Forelimb muscle (tissue), 1 donor: ENCODE measurements at regions not wholly inside any gene's neighbourhood (a gene's known extent, or its start where the extent isn't known, plus 50 kb on each side); places are given as distances from the start of the nearest gene placed in this dataset.
"Not testable (repeated sequence)": the region's sequence is repeated elsewhere in the genome, so short reads cannot be mapped to it uniquely, and the experiment has no call there.

Experiments
- DNase-seq: peaks from one replicate; pipeline ENCODE4 v3.0.0-alpha.2; 2013; ENCODE audit warnings: low read depth

DNA sequence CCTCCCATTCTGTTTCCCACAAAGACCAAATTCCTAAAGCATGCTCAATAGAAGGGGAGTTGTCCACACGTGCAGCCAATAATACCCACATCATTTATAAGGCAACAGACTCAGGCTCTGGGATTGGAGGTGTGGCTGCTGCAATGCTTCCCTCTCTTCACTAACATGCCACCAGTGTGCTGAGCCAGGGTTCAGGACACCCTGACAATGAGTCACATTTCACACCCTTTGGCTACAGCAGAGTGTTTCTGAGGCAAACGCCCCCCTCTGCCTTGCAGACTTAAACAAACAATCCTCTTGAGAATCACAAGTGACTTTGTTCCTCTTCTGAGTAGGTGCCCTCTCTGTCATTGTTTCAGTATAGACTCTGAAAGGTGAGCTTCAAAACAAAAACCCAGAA is 189.3 kb upstream of the TLE4 start:
- DNase-seq: no peak

DNA sequence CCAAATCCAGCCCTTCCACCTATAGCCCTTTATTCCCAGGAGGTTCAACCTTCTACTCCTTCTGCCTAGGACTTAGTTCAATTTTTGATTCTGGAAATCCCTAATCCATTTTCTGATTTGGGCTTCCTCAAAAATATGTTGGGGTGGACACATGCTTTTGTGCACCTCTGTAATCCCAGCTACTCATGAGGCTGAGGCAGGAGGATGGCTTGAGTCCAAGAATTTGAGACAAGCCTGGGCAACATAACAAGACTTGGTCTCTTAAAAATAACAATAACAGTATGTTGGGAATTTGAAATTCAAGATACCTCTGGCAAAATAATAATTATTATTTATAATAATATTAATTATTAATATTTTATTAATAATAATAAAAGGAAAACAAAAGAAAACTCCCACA is 188.7 kb upstream of the TLE4 start:
- DNase-seq: no peak

DNA sequence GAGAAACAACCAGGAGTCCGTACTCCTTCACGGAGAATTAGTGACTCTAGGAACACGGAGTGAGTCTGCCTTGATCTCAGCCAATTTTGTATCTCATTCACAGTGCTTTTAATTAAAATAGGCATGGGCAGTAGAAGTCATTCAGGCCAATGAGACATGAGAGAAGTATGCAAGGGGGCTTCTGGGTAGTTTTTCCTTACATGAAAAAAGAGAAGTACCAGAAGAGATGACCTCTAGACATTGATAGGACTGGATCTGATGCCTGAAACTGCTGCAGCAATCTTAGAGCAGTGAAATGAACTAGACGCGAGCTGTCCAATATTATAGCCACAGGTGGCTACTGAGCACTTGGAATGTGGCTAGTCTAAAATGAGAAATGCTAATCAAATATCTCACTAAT is 187.7 kb upstream of the TLE4 start:
- DNase-seq: no peak

DNA sequence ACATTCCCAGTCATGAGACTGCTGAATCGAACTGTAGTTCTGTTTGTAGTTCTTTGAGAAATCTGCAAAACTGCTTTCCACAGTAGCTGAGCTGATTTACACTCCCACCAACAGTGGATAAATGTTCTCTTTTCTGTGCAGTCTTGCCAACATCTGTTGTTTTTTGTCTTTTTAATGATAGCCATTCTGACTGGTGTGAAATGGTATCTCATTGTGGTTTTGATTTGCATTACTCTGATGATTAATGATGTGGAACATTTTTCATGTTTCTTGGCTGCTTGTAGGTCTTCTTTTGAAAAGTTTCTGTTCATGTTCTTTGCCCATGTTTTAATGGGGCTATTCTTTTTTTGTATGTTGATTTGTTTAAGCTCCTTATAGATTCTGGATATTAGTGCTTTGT is 187.3 kb upstream of the TLE4 start:
- no peak for DNase-seq

DNA sequence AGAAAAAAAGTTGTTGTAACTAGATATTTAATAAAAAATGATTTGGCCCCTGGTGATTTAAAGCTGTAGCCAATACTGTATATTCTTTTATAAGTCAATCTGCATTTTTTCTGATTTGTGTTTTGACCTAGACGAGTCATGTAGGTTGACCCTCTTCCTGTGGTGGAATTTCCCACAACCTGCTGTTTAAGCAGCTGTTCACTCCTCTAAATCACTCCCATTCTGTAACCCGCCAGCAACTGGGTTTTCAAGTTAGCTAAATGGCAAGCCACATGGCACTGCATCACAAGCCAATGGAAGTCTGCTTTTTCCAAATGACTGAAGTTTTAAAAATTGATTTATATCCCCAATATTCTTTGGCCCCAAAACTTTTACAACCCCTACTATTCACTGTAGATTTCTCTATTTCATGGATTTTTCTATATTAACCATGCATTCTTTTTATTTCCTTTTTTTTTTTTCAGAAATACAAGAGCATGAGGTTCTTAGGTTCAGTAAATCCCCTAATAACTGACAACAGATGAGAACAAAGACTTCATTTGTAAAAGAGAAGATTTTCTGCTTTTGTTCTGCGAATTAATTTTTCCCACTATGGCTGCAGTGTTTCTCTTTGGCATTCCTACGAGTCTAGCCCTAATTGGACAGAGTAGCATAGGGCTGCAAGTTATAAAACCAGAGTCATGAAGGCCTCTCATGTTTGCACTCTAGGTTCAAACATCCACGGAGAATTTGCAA is 184.5 kb upstream of the TLE4 start:
- no peak for DNase-seq

DNA sequence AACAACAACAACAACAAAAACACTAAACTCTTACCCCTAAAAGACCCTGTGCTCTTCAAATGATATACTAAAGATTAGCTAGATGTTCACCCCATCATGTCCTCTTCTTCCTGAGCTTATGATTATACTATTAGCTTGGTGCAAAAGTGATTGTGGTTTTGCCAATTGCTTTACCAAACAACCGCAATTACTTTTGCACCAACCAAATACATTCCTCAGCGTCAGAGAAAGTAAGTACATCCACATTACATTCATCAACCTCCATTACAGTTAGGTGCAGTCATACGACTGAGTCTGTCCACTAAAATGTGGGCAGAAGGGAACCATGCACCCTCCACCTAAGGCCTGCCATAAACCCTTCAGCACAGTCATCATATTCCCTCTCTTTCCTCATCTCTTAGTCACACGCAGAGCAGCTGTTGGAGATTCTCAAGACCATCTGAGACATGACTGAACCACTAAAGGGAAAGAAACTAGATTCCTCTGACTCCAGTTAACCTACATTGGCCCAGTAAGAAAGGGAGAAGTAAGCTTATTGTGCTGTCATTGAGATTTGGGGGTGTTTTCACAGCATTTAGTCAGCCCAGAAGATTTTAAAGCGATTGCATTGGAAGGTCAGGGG is 181.6 kb upstream of the TLE4 start:
- no peak for DNase-seq

DNA sequence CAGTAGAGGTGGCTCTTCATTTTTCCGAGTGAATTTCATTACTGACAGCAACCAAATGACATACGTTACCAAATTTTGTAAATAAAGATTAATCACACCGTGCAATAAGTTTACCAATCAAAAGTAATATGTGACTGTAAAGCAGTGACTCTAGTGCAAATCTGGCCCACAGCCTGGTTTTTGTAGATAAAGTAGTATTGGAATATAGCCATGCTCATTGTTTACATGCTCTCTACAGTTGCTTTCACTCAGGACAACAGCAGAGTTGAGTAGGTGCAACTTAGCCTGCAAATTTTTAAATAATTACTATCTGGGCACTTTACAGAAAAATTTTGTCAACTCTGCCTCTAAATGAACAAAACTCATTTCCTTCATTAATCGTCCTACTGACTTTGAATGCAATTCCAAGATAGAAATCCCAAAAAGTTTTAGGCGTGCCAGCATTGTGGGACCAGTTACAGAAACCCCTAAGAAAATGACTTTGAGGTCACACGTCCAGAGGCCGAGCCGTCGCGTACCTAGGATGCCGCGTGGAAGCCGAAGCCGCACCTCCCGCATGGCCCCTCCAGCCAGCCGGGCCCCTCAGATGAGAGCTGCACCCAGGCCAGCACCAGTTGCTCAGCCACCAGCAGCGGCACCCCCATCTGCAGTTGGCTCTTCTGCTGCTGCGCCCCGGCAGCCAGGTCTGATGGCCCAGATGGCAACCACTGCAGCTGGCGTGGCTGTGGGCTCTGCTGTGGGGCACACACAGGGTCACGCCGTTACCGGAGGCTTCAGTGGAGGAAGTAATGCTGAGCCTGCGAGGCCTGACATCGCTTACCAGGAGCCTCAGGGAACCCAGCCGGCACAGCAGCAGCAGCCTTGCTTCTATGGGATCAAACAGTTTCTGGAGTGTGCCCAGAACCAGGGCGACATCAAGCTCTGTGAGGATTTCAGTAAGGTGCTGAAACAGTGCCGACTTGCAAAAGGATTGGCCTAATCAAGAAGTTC is 180.7 kb upstream of the TLE4 start:
- DNase-seq: no peak

DNA sequence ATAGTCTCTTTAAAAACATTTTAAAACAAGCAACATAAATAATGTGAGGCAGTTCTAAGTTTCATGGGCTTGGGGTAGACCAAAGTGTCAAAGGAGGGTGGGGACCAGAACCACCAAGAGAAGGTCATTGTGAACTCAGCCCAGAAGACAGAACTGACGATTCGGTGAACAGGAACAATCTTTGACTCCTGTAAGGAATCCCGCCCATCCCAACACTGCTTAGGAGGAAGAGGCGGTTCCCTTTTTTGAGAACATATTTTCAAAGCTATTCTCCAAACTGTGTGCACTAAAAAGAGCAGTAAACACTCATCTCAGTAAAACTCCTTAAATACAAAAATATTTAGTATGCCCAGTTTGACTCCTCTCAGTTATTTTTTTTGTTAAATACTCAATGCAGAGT is 176.5 kb upstream of the TLE4 start:
- no peak for DNase-seq

DNA sequence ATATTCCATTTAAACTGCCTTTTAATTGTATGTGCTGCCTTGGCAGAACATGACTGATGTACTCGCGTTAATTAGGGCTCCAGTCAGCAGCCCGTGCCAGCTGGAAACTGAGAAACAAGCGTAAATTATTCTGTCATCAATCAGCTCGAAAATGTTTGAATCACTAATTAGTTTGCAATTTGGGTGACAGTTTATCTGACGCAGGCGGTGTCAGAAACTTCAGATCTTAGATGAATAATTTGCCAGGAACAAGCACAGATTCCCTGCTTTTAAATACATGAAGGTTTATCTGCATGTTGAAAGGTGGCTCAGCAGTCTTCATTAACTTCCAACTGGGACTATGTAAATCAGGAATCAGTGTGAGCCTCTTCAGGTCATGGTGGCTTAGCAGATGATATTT is 176.0 kb upstream of the TLE4 start:
- no peak for DNase-seq

DNA sequence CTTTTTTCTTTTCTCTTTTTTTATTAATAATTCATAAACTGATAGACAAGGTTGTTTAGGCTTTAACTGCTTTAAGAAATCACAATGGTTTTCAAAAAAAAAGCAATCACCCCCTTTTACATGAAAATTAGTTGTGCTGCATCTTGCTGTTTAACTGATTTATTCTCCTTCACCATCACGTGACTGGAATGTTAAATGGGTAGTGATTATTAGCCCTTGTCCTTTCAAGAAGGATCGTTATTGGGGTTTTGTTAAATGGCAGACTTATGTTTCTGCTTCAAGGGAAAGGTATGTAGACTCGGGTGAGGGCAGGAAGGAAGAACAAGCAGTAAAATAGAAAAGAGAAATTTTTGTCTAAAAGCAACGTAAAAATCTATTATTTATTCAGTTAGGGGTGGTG is 175.6 kb upstream of the TLE4 start:
- DNase-seq: no peak

DNA sequence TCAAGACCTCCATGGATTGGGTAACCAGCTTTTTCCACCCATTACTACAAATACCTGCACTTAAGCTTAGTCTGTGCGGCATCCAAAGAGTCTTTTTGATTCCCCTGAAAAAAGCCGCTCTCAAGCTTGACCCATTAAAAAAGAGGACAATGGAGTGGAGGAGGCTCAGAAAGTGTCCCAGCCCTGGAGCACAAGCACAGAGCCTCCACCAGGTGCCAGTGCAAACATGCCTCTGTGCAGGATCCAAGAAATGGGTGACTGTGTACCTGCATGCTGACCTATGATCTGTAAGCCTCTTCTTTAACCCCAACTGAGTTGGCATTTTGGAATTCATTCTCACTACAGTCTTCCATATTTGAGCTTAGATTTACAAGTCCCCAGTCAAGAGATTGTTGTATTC is 168.3 kb upstream of the TLE4 start:
- DNase-seq: no peak

DNA sequence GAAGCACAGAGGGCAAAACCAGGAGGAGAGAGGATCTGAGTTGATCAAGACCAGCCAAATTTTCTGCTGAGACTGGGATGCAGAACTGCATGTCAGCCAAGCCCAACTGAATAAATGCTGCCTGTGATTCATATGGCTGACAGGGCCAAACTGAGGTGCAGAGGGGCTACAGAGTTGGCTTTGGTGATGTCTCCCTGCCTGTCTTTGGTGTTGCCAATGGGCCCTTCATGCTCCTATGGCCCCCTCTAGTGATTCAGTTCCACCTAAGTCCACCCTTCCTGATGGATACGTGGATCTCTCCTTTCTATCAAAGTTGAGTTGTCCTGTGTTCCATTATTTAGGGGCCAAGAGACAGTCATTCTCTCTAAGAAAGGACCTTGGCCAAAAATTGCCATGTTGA is 163.6 kb upstream of the TLE4 start:
- no peak for DNase-seq

DNA sequence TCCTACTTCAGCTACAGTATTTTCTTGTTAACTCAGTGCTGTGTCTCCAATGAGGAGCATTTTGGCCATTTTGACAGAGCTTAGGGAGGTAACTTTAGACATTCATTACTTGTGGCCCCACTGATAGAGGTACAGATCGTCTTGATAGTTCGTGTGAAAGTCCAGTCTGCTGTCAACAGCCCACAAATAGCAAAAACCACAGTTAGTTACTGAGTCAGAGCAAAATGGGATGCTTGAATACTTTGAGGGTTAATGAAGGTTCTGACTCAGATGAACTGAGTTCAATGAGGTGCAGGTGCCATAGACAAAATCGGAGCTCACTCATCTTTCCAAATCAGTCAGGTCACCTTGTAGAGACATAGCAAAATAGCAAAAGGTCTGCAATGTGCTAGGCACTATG is 163.1 kb upstream of the TLE4 start:
- DNase-seq: no peak

DNA sequence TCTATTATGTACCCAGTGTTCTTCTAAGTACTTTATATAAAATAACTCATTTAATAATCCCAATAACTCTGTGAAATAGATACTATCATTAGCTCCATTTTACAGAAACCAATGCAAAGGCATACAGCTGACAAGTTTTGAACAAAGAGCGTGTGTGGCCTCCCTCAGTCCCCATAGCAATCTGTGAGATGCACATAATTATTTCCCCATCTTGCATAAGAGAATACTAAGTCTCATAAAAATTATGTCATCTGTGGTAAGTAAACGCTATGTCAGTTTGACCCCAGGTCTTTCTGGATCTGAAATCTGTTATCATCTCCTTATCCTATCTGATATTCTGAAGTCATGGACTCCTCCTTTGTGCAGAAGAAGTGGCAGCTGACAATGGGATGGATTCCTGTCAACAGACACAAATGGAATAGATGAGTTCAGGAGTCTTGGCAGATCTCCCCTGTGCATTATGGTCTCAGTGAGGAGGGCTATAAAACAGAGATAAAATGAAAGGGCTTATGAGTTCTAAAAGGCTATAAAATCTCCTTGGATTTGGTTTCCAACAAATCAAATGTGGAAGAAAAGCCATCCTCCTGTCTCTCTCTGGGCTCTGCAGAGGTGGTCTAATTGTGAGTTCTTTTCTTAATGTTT is 162.5 kb upstream of the TLE4 start:
- DNase-seq: no peak

DNA sequence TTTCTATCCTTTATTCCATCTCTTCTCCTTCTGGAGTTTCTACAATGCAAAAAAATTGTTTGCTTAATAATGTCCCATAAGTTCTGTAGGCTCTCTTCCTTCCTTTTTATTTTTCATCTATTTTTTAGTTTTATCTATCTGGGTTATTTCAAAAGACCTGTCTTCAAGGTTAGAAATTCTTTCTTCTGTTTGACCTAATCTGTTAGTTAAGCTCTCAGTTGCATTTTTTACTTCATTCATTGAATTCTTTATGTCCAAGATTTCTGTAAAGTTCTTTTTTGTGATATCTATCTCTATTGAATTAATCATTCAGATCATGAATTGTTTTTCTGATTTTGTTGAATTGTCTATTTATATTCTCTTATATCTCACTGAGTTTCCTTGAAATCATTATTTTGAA is 145.9 kb upstream of the TLE4 start:
- no peak for DNase-seq

DNA sequence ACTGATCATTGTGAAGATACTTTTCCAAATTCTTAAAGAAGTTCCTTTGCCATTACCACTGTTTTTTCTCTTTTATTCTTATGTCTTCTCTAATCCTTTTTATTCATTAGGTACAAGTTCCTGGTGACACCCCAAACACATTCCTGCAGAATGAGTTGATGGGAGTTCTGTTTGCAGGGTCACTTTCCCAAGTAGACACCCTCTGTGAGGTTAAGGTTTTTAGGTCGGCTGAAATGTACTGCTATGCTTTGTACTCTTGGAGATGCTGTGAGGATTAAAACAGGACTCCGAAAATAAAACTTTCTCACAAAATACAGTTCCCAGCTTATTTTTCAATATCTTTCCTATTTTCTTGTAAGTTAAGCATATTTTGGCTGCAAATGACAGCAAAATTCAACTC is 143.3 kb upstream of the TLE4 start:
- no peak for DNase-seq

DNA sequence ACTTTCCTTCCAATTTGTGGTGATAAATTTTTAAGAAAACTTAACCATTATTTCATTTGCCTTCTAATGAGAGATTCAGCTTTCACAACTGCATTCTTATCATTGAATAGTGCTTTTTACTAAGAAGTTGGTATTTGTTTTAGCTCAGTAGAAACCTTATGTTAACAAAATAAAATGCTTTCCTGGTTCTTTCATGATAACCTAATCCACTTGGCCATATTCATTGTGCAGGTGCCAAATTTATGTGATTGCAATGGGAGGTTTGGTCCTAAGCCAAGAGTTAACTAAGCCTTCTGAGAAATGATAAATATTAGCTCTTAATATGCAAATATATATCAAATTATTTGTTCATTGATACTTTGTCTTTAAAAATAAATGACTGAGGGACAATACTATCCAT is 141.1 kb upstream of the TLE4 start:
- DNase-seq: no peak

DNA sequence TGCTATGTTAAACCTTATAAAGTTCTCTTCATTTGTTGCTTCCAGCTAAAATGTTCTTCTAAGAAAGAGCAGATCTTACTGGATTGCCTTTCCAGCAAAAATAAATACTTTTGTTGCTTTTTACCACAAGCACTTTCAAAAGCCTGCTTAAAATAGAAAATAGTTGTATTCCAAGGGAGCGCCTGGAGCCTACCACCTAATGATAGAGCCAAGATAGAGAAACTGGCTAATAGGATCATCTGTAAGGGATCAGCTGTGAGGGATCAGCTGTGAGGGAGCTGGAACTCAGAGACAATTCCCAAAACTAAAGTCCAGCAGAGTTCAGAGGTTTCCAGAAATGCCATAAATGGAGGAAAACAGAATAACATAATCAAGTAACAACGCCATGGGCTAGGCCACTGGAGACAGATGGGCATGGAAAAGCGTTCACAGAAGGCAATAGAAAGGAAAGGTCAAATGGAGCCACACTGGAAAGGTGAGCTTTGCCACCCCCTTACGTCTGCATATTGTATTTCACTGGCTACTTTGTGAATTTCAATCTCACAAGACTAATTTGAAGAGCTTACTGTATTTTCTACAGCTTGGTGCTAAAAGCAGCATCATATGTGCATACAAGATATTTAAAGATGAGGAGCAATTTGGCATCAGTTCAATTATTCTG is 140.6 kb upstream of the TLE4 start:
- DNase-seq: no peak

DNA sequence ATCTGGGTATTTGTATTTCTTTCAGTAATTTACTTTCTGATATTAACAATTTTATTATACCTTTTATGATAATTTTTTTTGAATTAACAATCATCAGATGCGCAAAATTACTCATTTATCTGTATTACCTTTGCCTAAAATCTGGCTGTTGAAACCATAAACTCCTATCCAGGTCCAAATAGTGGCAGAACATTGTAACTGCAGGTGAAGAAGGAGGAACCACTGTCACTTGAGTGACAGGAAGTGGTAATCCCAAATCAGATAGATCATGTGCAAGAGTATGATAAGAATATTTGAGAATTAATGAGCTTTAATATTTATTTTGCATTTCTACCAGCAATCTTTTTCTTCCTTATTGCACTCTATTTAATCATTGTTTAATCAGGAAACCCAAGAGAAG is 139.3 kb upstream of the TLE4 start:
- no peak for DNase-seq

DNA sequence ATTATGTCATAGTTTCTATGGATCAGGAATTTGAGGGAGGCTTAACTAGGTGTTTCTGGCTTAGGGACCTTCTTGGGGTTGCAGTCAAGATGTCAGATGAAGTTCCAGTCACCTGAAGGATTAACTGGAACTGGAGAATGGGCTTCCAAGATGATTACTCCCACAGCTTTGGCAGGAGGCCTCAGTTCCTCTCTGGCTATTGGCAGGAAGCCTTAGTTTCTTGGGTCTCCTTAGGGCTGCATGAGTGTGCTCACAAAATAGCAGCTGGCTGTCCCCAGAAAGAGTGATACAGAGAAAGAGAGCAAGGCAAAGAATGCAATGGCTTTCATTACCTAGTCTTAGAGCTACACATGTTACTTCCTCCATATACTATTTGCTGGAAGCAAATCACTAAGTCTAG is 138.1 kb upstream of the TLE4 start:
- DNase-seq: peak; percentile 13

DNA sequence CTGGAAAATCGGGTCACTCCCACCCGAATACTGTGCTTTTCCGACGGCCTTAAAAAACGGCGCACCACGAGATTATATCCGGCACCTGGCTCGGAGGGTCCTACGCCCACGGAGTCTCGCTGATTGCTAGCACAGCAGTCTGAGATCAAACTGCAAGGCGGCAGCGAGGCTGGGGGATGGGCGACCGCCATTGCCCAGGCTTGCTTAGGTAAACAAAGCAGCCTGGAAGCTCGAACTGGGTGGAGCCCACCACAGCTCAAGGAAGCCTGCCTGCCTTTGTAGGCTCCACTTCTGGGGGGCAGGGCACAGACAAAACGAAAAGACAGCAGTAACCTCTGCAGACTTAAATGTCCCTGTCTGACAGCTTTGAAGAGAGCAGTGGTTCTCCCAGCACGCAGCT is 132.5 kb upstream of the TLE4 start:
- DNase-seq: not testable (repeated sequence)
